GM23338 (cell line): ENCODE measurements at regions not wholly inside any gene's neighbourhood (a gene's known extent, or its start where the extent isn't known, plus 50 kb on each side); places are given as distances from the start of the nearest gene placed in this dataset.

Experiments
- ATAC-seq: fragments of 200-7000 bp; cut with Tn5 transposase; 3 replicates; pipeline ENCODE4 v1.9.1; 2020
- DNase-seq: peaks from one replicate; pipeline ENCODE4 v3.0.0-alpha.2; 2015; ENCODE audit warnings: low spot score
- H2AFZ ChIP-seq: fragments of 200-600 bp; sonication (generic); 2 replicates; pipeline ENCODE4 v1.8.0; 2016; ENCODE audit warnings: antibody characterized with exemption, mild to moderate bottlenecking, moderate library complexity
- H3F3A ChIP-seq: fragments of 200-600 bp; sonication (generic); replicated peaks from 2 replicates; pipeline ENCODE4 v1.8.0; 2017; ENCODE audit warnings: antibody characterized with exemption, mixed run types, low read depth
- H3K27ac ChIP-seq: fragments of 200-600 bp; sonication (generic); 2 replicates; pipeline ENCODE4 v1.6.1; 2016; ENCODE audit warnings: low read depth
- H3K27me3 ChIP-seq: fragments of 200-600 bp; sonication (generic); 2 replicates; pipeline ENCODE4 v1.8.0; 2016; ENCODE audit warnings: mild to moderate bottlenecking, mixed run types, moderate library complexity; ENCODE audit not compliant: insufficient read depth
- H3K36me3 ChIP-seq: fragments of 200-600 bp; sonication (generic); 2 replicates; pipeline ENCODE4 v1.8.0; 2016; ENCODE audit warnings: mild to moderate bottlenecking; ENCODE audit not compliant: insufficient read depth
- H3K4me1 ChIP-seq: fragments of 200-600 bp; sonication (generic); 2 replicates; pipeline ENCODE4 v1.8.0; 2016; ENCODE audit warnings: mild to moderate bottlenecking, moderate library complexity; ENCODE audit not compliant: insufficient read depth
- H3K4me2 ChIP-seq: fragments of 200-600 bp; sonication (generic); 2 replicates; pipeline ENCODE4 v1.7.1; 2017; ENCODE audit warnings: mixed run types
- H3K4me3 ChIP-seq: fragments of 200-600 bp; sonication (generic); 2 replicates; pipeline ENCODE4 v1.6.1; 2016; ENCODE audit warnings: mixed run types
- H3K79me2 ChIP-seq: fragments of 200-600 bp; sonication (generic); replicated peaks from 2 replicates; pipeline ENCODE4 v1.8.0; 2017; ENCODE audit warnings: mild to moderate bottlenecking; ENCODE audit not compliant: insufficient read depth
- H3K9me2 ChIP-seq: fragments of 200-600 bp; sonication (generic); 2 replicates; pipeline ENCODE4 v1.8.0; 2017; ENCODE audit not compliant: insufficient read depth
- H4K20me1 ChIP-seq: fragments of 200-600 bp; sonication (generic); replicated peaks from 2 replicates; pipeline ENCODE4 v1.8.0; 2017; ENCODE audit warnings: mild to moderate bottlenecking; ENCODE audit not compliant: insufficient read depth
- H3K27ac Mint-ChIP-seq: 2 replicates; pipeline ENCODE4 v1.8.0; 2020; ENCODE audit warnings: inconsistent platforms, mild to moderate bottlenecking, moderate library complexity, mixed read lengths
- H3K27me3 Mint-ChIP-seq: 3 replicates; pipeline ENCODE4 v1.8.0; 2022; ENCODE audit warnings: low read depth, mild to moderate bottlenecking, moderate library complexity, mixed read lengths, inconsistent platforms; ENCODE audit not compliant: insufficient read depth, poor library complexity
- H3K36me3 Mint-ChIP-seq: 3 replicates; pipeline ENCODE4 v1.8.0; 2021; ENCODE audit warnings: low read depth, mild to moderate bottlenecking, inconsistent platforms, moderate library complexity, mixed read lengths
- H3K4me1 Mint-ChIP-seq: 3 replicates; pipeline ENCODE4 v1.8.0; 2020; ENCODE audit warnings: mild to moderate bottlenecking, inconsistent platforms, mixed read lengths
- H3K4me3 Mint-ChIP-seq: 3 replicates; pipeline ENCODE4 v1.8.0; 2021; ENCODE audit warnings: moderate library complexity, mild to moderate bottlenecking, inconsistent platforms, mixed read lengths
- H3K9me3 Mint-ChIP-seq: 3 replicates; pipeline ENCODE4 v1.8.0; 2020; ENCODE audit warnings: moderate library complexity, mild to moderate bottlenecking, inconsistent platforms, mixed read lengths
- CREB1 ChIP-seq: fragments of 250-450 bp; sonication (Bioruptor Pico); IDR thresholded peaks from 2 replicates; pipeline ENCODE4 v1.5.0; 2020; ENCODE audit warnings: low read depth, mild to moderate bottlenecking, moderate library complexity
- ETS1 ChIP-seq: IDR thresholded peaks from 2 replicates; pipeline ENCODE4 v1.6.1; 2016; ENCODE audit warnings: antibody characterized with exemption
- EZH2 ChIP-seq: fragments of 200-600 bp; sonication (generic); IDR thresholded peaks from one replicate; pipeline ENCODE4 v1.8.0; 2017; ENCODE audit warnings: antibody characterized with exemption, mild to moderate bottlenecking, low read depth; ENCODE audit not compliant: unreplicated experiment
- EZH2phosphoT487 ChIP-seq: fragments of 200-600 bp; sonication (generic); IDR thresholded peaks from one replicate; pipeline ENCODE4 v1.8.1; 2018; ENCODE audit warnings: antibody characterized with exemption; ENCODE audit not compliant: unreplicated experiment
- JUNB ChIP-seq: IDR thresholded peaks from one replicate; pipeline ENCODE4 v1.6.1; 2016; ENCODE audit warnings: antibody characterized with exemption; ENCODE audit not compliant: unreplicated experiment
- NANOG ChIP-seq: IDR thresholded peaks from 2 replicates; pipeline ENCODE4 v1.6.1; 2016; ENCODE audit warnings: antibody characterized with exemption, borderline replicate concordance
- POLR2AphosphoS5 ChIP-seq: IDR thresholded peaks from 2 replicates; pipeline ENCODE4 v1.6.1; 2016; ENCODE audit warnings: antibody characterized with exemption, low read depth
- REST ChIP-seq: IDR thresholded peaks from one replicate; pipeline ENCODE4 v1.6.1; 2018; ENCODE audit warnings: antibody characterized with exemption; ENCODE audit not compliant: unreplicated experiment
- STAT1 ChIP-seq: IDR thresholded peaks from one replicate; pipeline ENCODE4 v1.6.1; 2016; ENCODE audit warnings: antibody characterized with exemption; ENCODE audit not compliant: unreplicated experiment
- ZNF114 ChIP-seq: fragments of 250-450 bp; sonication (Bioruptor Pico); IDR thresholded peaks from 2 replicates; pipeline ENCODE4 v1.5.0; 2020; ENCODE audit warnings: mild to moderate bottlenecking, moderate library complexity
- ZNF331 ChIP-seq: fragments of 250-450 bp; sonication (Bioruptor Pico); IDR thresholded peaks from 2 replicates; pipeline ENCODE4 v1.5.0; 2020; ENCODE audit warnings: low read depth, mild to moderate bottlenecking, moderate library complexity
- ZNF462 ChIP-seq: fragments of 250-450 bp; sonication (Bioruptor Pico); IDR thresholded peaks from 2 replicates; pipeline ENCODE4 v1.5.0; 2020; ENCODE audit warnings: mild to moderate bottlenecking, moderate library complexity
- TF ChIP-seq, protein P1 (sequence below), 2 experiments: fragments of 200-600 bp in 1 of 2; sonication (generic) in 1 of 2; conservative IDR thresholded peaks; 2 replicates each; pipeline versions ENCODE4 v1.5.1 to v1.6.1; 2016 to 2017; ENCODE audit warnings: antibody characterized with exemption in 2 of 2, low read depth in 2 of 2, mild to moderate bottlenecking in 2 of 2, moderate library complexity in 1 of 2

- H3K27me3 ChIP-seq: no peaks in the 10 kb centered on the region
- no peaks in the 10 kb centered on the region for H3K36me3 ChIP-seq
- H2AFZ ChIP-seq: peak overlapping the region; percentile 36; the same call in 1 of the 2 replicates
- H4K20me1 ChIP-seq: no peaks in the 10 kb centered on the region
- Mint-ChIP-seq H3K27ac (no peak overlapping the region), H3K9me3 (no peaks in the 10 kb centered on the region), H3K36me3 (no peaks in the 10 kb centered on the region), H3K4me3 (no peak overlapping the region), H3K27me3 (peaks cover 2% of the 10 kb centered on the region), H3K4me1 (peaks cover 15% of the 10 kb centered on the region)
- H3K4me2 ChIP-seq: no peak overlapping the region
- no peak for ATAC-seq
- no peak for TF ChIP-seq EZH2
- TF ChIP-seq EZH2phosphoT487: no peak
- TF ChIP-seq STAT1: no peak
- no peak for TF ChIP-seq REST
- TF ChIP-seq ZNF462 (CRISPR knock-in tag): no peak
- TF ChIP-seq POLR2AphosphoS5: no peak
- TF ChIP-seq CREB1 (CRISPR knock-in tag): no peak
- no peak for TF ChIP-seq NANOG
- TF ChIP-seq, protein P1, sequence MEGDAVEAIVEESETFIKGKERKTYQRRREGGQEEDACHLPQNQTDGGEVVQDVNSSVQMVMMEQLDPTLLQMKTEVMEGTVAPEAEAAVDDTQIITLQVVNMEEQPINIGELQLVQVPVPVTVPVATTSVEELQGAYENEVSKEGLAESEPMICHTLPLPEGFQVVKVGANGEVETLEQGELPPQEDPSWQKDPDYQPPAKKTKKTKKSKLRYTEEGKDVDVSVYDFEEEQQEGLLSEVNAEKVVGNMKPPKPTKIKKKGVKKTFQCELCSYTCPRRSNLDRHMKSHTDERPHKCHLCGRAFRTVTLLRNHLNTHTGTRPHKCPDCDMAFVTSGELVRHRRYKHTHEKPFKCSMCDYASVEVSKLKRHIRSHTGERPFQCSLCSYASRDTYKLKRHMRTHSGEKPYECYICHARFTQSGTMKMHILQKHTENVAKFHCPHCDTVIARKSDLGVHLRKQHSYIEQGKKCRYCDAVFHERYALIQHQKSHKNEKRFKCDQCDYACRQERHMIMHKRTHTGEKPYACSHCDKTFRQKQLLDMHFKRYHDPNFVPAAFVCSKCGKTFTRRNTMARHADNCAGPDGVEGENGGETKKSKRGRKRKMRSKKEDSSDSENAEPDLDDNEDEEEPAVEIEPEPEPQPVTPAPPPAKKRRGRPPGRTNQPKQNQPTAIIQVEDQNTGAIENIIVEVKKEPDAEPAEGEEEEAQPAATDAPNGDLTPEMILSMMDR (conservative IDR thresholded peaks at IDR 0.05; ENCODE audit: low read depth in 2 of 2): no peak
- TF ChIP-seq ETS1: no peak
- no peak for TF ChIP-seq ZNF331
- no peak for TF ChIP-seq JUNB
- no peak for TF ChIP-seq ZNF114
- H3K4me1 ChIP-seq: peaks cover 13% of the 10 kb centered on the region
- no peak overlapping the region for H3K27ac ChIP-seq
- H3F3A ChIP-seq: no peaks in the 10 kb centered on the region
- H3K79me2 ChIP-seq: no peaks in the 10 kb centered on the region
- DNase-seq: no peak
- no peak overlapping the region for H3K4me3 ChIP-seq
- H3K9me2 ChIP-seq: no peaks in the 10 kb centered on the region
Observed at GRCh38 chr12:91422127-91422526, 239.5 kb upstream of the DCN start.
